C1 segment of cervical spinal cord (tissue), 14 donors: ENCODE measurements at regions not wholly inside any gene's neighbourhood (a gene's known extent, or its start where the extent isn't known, plus 50 kb on each side); places are given as distances from the start of the nearest gene placed in this dataset.
A peak's percentile ranks its signal among the peaks of the same experiment; 100 is the strongest.

ENCODE experiments used
- DNase-seq, 14 donors: peaks; one replicate each; lab custom pipeline; 2025; lab: John Stamatoyannopoulos, UW

DNA sequence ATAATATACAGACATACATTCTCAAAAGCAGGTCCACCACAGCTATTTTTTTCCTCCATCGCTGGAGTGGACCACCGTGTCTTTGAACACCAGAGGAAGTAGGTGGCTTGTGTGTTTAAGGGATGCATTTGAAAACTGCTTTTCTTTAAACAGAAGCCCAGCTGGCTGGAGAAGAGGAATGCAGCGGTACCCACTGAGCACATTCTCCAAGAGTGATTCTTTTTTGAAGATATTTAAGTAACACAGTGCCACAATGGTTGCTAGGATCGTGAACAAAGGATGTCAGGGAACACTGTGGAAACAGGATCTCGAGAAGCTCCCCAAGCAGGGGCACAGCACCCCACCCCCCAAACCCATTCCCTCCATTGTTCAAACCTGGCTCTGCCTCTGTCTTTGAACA, 286.6 kb upstream of the PWP1 start:
- no peak for DNase-seq

DNA sequence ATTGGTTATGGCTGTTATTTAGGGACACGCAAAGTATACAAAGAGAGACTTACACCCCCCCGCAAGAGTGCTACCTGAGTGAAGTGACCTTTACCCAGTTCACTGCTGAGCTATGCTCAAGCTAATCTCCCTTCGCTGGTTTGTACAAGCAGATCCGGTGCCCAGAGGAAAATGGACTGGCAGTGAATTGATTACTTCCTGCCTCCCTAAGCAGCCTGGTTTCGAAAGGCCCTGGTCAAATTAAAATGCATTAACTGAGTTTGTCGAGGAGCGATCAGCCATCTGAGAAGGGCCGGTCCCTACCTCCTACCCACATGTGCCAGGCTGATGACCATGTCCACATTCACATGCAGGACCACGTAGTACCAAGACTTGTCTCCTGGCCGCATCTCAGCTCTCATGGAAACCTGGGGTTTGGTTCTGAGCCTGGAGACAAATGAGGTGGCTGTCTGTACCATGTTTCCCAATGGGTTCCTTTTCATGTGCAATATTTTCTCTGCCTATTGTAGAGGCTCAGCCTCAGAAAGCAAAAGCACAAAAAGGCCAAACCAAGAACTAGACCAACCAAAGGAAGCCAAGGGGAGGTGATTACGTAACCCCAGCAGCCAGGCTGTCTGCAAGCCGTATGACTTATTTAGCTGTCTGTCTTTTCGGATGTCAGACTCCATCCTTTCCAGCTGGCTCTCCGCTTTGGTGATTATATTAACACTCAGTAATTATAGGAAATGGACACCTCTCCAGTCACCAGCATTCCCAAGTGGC, 284.7 kb upstream of the PWP1 start:
- DNase-seq = peak in 8 of 14 donors; percentile 13 to 68 (median 28)

DNA sequence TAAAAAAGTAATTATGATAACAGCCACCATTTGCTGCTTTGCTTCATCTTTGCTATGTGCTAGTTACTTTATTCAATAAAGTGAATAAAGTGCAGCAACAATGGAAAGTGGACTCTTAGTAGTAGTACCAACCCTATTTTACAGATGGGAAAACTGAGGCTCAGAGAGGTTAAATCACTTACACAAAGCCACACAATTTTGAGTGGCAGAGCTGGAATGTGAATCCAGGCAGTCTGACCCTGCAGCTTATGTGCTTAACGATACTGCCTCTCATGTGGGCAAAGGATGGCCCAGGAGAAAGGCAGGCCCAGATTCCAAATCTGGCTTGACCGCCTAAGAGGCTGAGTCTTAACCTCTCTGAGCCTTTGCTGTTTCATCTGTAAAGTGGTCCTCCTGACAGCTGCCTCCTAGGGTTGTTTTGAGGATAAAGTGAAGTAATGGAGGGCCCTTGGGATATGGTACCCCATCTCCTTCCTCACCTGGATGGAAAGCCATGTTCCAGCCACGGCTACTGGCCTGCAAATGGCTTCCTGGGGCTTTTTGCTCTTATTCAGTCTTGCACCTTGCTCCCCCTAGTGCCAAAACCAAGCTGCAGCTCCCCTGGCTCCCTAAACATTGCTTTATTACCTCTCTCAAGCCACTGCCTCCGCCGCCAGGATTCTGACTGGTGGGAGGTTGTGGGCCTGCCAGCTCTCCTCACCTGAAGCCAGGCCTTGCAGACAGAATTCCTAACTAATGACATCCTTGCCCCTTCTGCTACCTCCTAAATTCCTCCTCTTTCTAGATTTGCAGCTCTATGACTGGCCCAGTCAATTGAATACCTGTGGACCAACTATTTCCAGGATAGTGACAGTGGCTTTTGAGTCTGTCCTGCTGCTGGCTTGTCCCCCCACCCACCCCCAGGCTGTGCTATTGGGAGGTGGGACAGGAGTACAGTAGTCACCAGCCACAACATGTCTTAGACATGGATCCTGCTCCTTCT, 283.3 kb upstream of the PWP1 start:
- DNase-seq = peak in 4 of 14 donors; percentile 2 to 6 (median 6)

DNA sequence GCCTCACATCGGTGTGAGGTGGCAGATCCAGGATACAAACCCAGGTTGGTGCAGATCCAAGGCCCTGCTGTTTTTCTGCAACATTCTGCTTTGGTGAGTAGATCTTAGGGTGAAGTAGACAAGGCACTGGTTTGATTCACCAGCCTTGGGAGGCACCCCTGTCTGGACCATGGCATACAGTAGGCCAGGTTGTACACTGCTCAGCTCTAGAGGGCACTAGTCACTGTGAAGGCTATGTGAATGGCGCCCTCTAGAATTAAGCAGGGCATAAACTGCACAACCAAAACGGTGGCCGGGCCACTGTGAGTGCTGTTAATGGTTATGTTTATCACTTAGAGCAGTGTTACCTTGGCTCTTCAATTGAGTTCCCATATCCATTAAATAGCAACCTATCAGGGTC, 280.6 kb upstream of the PWP1 start:
- no peak for DNase-seq

DNA sequence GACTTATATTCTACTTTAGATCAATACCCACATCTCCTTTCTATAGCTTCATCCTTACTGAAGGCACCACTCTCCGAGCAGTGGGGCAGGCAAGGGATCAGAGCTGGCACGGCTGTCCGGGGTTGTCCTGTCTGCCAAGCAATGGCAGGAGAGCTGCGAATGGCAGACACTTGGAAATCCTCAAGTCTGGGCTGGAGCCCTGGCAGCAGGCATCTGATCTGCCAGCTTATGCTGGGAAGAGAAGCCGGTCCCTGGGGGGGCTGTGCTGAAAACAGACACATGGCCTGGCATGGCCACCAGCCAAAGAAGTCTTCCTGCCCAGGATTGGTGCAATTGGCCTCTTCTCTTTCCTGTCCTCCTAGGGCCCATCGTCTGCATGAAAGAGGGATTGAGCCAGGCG, 280.2 kb upstream of the PWP1 start:
- DNase-seq = peak in 10 of 14 donors; percentile 12 to 87 (median 55)

DNA sequence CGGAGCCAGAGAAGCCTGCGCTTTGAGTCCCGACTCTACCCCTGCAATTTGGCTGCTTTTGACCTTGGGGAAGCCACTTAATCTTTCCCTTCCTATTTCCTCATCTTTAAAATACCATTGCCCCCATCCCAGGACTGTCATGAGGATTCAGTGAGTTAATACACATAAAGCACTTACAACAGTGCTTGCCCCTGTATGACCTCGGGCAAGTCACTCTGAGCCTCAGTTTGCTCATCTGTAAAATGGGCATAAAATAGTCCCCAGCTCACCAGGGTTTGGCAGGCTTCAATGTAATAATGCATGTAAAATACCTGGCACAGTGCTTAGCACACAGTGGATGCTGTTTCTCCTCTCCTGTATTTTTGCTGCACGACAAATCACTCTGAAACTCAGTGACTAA, 278.7 kb upstream of the PWP1 start:
- no peak for DNase-seq

DNA sequence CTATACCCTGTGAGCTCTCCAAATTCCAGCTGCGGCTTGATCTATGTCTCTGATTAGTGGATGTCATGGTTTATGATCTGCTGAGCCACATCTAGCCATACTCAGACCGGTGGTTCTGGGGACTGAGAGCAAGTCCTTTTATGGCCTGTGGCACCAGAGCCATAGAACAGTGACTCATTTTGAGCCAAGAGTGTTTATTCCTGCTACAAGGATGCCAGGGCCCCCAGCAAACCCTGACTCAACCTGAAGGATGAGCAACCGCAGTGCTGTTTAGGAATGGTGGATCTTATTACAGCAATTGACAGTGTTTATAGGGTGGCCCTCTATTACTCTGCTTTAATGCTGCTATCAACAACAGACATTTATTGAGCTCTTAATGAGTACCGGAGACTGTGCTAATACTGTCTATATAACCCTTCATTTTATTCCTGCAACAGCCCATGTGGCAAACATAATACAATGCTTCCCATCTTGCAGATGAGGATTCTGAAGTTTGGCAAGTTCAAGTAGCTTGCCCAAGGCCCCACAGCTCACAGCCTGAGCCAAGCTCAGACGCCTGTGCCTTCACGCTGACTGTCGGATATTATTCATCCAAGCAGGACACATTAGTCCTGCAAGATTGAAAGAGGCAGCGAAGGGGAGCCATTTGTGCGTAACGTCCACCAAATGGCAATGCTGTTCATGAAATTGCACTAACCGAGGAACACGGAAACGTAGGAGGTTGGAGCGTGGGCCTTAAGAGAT, 273.6 kb upstream of the PWP1 start:
- DNase-seq = peak in 1 of 14 donors; percentile 14

DNA sequence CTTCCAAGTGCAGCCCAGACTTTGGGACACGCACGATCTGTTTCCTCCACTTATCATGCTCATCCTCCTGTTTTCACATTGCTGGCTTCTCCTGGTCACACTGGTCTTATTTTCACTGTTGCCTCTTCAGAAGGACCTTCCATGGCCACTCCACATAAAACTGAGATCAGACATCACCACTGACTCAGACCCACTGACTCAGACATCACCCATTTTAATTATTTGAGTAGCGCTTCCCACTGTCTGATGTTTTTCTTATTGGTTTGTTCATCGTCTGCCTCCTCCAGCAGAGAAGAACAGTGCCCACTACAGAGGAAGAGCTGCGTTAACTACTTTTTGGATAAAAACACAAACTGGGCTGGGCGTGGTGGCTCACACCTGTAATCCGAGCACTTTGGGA, 270.5 kb upstream of the PWP1 start:
- DNase-seq = no peak

DNA sequence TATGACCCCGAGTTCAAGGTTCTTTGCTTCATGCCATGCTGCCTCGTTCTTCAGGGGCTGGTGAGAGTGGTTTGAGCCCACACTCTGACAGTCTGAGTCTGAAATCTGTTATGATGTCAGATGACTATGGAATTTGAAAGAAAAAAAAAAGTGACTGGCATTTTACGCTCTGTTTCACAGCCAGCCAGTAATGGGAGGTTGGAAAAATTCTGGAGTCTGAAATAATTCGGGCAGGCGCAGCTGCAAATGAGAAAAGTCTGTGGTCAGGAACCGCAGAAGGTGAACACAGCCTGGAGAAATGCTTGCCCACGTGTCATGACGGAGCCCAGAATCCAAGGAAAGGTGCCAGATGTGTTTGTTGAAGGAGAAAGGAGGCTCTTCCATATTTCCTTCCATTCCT, 269.8 kb upstream of the PWP1 start:
- DNase-seq = no peak

DNA sequence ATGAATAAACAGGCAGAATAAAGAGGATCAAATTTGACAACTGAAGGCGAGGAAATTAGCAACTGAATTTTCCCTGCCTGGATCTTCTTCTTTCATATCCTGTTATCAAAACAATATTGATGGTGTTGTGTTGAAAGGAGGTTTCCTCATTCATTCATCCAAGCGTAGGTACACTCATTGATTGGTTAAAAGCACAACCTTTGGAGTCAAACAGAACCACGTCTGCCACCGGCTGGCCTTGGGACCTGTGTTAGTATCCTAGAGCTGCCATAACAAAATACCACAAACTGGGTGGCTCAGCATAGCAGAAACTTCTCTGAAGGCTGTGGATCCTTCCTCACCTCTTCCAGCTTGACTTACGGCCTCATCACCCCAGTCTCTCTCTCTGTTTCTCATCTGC, 268.6 kb upstream of the PWP1 start:
- DNase-seq = no peak

DNA sequence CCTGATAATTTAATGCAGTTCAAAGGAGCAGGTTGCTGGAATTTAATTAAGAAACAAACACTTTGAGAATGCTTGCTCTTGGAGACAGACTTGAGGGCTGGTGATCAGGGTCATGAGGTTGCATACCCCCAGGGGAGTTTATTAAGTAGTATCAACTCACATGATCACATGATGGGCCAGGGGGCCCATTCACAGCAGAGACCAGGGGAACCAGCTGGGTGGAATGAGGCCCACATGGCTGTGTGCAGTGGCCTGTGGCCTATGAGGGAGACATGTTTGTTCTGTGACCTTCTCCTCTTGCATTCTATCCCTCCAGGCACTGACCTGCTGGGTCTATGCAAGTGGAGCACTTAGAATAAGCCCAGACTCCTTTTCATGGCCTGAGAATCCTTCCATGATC, 266.6 kb upstream of the PWP1 start:
- DNase-seq = no peak

DNA sequence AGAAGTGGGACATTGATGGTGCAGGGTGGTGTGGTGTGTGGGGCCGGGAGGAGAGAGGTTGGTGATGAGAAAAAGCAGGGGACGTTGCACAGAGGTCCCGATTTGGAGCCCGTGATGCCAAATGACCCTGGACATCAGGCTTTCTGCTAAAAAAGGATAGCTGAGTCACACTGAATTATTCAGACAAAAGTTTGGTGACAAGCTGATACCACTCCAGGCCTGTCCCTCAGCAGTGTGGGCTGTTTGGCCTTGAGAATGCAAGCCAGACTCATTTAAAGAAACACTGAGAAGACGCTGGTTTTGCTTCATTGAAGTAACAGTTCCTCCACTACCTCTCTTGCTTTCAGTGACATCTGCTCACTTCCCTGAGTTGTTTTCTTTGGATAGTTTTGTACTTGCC, 262.1 kb upstream of the PWP1 start:
- DNase-seq = no peak

DNA sequence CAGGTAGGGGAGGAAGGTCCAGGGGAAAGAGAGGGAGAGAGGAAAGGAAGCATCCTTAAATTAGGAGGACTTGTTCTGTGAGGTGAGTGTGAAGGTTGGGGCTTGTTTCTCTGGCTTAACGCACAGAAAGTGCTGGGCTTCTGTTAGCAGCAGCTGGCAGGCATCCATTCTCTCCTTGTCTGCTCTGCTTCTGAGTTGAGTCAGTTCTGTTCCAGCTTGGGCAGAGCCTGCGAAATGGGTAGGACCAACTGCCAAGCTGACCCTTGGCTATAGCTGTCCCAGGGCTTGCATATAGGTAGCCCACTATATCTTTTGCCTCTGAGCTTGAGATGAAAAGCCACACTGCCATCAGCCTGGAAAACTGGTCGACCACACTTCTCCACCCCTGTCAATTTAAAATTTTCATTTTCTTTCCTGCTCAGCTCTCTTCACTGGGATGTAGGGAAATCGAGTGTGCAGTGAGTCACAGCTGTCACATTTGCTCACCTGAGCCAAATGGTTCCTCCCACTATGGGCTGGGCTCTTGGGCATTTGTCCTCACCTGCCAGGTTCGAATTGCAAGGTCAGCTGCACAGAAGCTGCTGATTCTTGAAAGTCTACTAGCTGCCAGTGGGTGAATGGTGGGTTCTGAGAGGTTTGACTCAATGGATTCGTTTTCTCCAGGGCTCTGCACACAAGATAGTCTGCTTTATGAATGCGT, 256.4 kb upstream of the PWP1 start:
- DNase-seq = no peak

DNA sequence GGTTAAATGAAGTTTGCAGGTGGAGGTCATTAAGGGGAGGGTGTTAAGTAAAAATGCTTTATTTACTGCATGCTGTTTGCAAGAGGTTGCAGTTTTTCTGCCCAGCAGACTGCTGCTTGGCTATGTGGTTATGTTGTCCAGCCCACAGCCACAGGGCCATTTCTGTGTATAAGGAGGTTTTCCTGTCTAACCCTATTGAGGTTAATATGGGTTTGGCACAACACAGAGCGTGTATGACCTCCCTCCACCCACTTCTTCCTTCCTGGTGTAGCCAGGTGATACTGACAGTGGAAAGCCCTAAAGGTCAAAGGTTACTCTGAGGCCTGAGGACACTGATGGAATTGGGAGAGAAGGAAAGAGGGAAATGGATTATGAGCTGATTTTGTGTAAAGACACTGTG, 253.7 kb upstream of the PWP1 start:
- no peak for DNase-seq

DNA sequence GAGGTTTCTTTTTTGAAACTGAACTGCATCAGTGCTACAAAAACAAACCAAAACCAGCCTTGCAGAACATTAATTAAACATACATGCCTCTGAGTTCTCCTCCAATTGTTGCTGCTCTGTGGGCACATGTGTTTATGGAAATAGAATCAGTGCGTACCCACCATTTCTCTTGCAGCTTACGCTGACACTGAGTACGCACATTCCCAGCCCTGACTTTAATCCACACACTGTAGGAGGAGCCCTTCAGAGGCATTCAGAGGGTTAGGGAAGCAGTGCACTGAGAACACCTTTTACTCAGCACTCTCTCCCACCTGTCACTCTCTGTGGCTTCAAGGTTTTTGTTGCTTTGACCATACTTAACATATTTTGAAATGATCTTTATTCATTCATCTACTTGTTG, 250.5 kb upstream of the PWP1 start:
- no peak for DNase-seq

DNA sequence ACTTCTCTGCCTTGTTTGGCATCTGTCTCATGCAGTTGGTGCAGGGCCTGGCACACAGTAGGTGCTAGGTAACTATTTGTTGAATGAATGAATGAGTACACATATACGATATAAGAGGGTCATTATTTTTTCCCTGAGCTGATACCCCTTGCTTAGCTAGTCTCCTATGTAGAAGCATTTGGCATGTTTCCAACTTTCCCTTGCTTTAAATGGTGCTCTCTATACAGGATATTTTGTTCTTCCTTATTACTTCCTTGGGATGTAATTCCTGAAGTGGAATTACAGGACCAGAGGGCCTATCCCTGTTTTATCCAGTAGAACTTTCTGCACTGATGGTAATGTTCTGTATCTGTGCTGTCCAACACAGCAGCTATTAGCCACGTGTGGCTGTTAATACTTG, 250.1 kb upstream of the PWP1 start:
- DNase-seq = no peak

DNA sequence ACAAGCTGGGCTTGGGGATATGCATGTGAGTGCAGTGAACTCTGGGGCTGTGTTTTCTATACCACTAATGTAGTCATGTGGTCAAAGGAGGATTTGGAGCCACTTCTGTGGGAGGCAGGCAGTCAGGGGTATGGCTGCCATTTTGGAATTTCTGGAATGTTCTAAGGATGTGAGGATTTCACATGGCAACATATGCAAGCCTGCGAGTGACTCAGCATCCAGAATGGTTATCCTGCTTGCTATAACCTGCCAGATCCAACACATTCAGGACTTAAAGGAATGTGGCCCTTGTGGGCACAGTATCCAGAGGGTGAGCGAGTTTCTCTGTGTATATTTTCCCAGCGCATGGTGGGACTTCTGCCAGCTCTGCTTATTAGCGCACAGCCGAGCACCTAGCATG, 249.2 kb upstream of the PWP1 start:
- DNase-seq = no peak

DNA sequence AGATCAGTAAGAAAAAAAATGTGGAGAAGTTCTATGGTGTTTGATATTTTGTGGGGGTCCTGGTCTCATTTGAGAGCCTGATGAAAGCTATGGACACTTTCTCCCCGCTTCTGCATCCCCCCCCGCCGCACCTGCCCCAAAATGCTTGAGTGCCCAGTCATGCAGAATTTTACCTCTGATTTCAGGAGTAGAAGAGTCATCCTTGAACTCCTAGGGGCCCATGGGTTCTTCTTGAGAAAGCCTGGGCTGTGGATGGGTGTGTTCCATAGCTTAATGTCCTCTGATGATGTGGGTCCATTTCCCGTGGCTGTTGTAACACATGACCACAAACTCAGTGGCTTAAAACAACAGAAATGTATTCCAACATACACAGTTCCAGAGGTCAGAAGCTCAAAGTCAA, 248.8 kb upstream of the PWP1 start:
- DNase-seq = no peak

DNA sequence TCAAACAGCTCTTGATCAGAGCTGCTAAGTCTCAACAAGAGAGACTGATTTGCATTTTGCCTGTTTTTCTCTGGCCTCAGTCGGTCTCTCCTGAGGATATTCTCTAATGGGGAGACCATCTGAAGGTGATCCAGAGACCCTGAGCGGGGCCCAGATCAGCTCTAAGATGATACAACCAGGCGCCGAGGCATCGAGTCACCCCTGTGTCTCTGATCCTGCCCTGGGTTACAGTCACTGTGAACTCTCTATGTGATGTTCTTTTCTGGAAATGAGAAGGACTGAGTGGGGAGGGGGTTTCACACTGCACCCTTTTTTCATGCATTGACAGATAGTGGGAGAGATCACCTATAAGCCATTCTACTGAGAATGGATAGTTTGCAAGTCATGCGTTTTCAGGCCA, 247.6 kb upstream of the PWP1 start:
- no peak for DNase-seq

DNA sequence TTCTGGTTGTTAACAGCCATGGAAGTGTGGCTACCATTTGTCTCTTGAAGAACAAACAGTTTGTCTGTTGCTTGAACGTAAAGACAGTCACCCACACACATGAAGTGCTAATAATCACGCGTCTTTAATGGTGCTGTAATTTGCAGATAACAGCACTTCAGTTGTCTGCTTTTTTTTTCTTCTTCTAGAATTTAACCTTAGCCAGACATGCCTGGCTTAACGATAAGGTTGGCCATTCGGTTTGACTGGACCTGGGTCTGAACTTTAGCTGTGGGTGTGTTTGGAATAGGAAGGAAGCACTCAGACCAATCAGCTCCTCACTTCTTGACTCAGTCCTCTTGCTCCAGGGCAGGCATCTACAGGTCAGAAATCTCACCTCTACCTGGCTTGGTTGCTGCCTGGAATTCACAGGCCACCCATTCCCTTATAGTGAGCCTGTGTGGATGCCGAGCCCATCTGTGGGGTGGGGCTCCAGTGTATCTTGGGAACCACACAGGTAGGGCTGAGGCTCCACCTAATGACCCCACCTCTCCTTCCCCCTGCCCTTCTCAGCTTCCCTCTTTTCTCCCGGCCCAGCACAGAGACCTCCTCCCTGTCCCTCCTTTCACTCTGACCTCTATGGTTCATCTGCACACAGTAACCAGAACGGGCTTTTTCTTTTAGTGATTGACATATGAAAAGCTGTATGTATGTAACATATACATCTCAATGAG, 246.4 kb upstream of the PWP1 start:
- DNase-seq = no peak

DNA sequence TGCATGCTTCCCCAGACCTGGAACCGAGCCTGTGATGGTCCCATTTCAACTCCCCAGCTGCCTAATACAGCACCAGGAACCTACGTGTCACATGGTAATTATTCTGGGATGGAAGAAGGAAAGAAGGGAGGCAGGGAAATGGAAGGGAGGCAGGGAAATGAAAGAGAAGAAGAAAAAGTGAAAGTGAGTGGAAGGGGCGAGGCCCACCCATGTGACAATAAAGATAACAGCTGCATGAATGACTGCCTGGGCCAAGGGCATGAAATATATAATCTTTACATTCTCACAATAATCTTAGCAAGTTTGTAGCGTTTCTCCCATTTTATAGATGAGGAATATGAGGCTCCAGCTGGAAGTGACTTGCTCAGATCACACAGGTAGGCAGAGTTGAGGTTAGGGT, 245.0 kb upstream of the PWP1 start:
- DNase-seq = no peak
